ENCODE measurements at regions not wholly inside any gene's neighbourhood (a gene's known extent, or its start where the extent isn't known, plus 50 kb on each side); places are given as distances from the start of the nearest gene placed in this dataset.

- Histone ChIP-seq H3K79me2 (ENCODE audit: control insufficient read depth, insufficient read depth, low read length) (no peaks in the 10 kb centered on the region), H3K4me1 (ENCODE audit: control insufficient read depth, low read depth, low read length) (peaks cover 3% of the 10 kb centered on the region), H4K5ac (ENCODE audit: low read length) (no peak overlapping the region), H2BK5ac (ENCODE audit: low read length) (no peak overlapping the region), H3K23ac (ENCODE audit: low read length) (no peak overlapping the region), H3K36me3 (ENCODE audit: control insufficient read depth, insufficient read depth, low read length) (no peaks in the 10 kb centered on the region), H3K4ac (ENCODE audit: low read depth, low read length) (no peak overlapping the region), H3K4me3 (ENCODE audit: low read length) (no peak overlapping the region), H2BK15ac (replicated peaks; ENCODE audit: low read depth) (no peak overlapping the region), H2AK5ac (ENCODE audit: low read length) (no peak overlapping the region), H3K4me2 (ENCODE audit: low read length) (no peak overlapping the region), H3K27me3 (ENCODE audit: insufficient read depth, low read length, poor library complexity) (no peaks in the 10 kb centered on the region), H3K56ac (ENCODE audit: low read length) (no peak overlapping the region), H2BK120ac (ENCODE audit: low read depth, low read length) (no peak overlapping the region), H3K27ac (ENCODE audit: low read depth, low read length) (no peak overlapping the region), H3K9ac (ENCODE audit: low read length) (no peak overlapping the region), H3K79me1 (ENCODE audit: low read length) (no peaks in the 10 kb centered on the region), H4K8ac (ENCODE audit: low read depth, low read length) (no peak overlapping the region), H3K18ac (ENCODE audit: low read length) (peak overlapping the region; percentile 10)
- DNase-seq = no peak
Observed at GRCh38 chr6:139581485-139581865, 207.0 kb upstream of the CITED2 start.

- Histone ChIP-seq H3K9ac (ENCODE audit: low read length) (no peak overlapping the region), H3K79me2 (ENCODE audit: control insufficient read depth, insufficient read depth, low read length) (no peaks in the 10 kb centered on the region), H3K79me1 (ENCODE audit: low read length) (no peaks in the 10 kb centered on the region), H2BK120ac (ENCODE audit: low read depth, low read length) (no peak overlapping the region), H4K5ac (ENCODE audit: low read length) (no peak overlapping the region), H2BK15ac (replicated peaks; ENCODE audit: low read depth) (peak overlapping the region; percentile 64), H4K8ac (ENCODE audit: low read depth, low read length) (no peak overlapping the region), H3K4ac (ENCODE audit: low read depth, low read length) (no peak overlapping the region), H3K27me3 (ENCODE audit: insufficient read depth, low read length, poor library complexity) (no peaks in the 10 kb centered on the region), H3K18ac (ENCODE audit: low read length) (no peak overlapping the region), H3K36me3 (ENCODE audit: control insufficient read depth, insufficient read depth, low read length) (no peaks in the 10 kb centered on the region), H3K4me3 (ENCODE audit: low read length) (no peak overlapping the region), H2BK5ac (ENCODE audit: low read length) (no peak overlapping the region), H3K23ac (ENCODE audit: low read length) (no peak overlapping the region), H3K4me2 (ENCODE audit: low read length) (no peak overlapping the region), H2AK5ac (ENCODE audit: low read length) (no peak overlapping the region), H3K56ac (ENCODE audit: low read length) (no peak overlapping the region), H3K4me1 (ENCODE audit: control insufficient read depth, low read depth, low read length) (no peaks in the 10 kb centered on the region), H3K27ac (ENCODE audit: low read depth, low read length) (no peak overlapping the region)
- WGBS (ENCODE audit: extremely low coverage, insufficient coverage, low lambda C conversion rate) = no CpG with 5 or more reads among the region's 9 CpGs
- DNase-seq = no peak
Observed at GRCh38 chr6:139580592-139581484, 206.4 kb upstream of the CITED2 start.

GRCh38 chr6:139577763-139578604 is 203.5 kb upstream of the CITED2 start:
- Histone ChIP-seq H2BK15ac (replicated peaks; ENCODE audit: low read depth) (no peak overlapping the region), H3K4me3 (ENCODE audit: low read length) (no peak overlapping the region), H3K4me1 (ENCODE audit: control insufficient read depth, low read depth, low read length) (no peaks in the 10 kb centered on the region), H3K23ac (ENCODE audit: low read length) (no peak overlapping the region), H3K56ac (ENCODE audit: low read length) (no peak overlapping the region), H2BK120ac (ENCODE audit: low read depth, low read length) (peak overlapping the region; percentile 37), H4K8ac (ENCODE audit: low read depth, low read length) (no peak overlapping the region), H3K27me3 (ENCODE audit: insufficient read depth, low read length, poor library complexity) (no peaks in the 10 kb centered on the region), H3K36me3 (ENCODE audit: control insufficient read depth, insufficient read depth, low read length) (no peaks in the 10 kb centered on the region), H3K18ac (ENCODE audit: low read length) (no peak overlapping the region), H3K79me2 (ENCODE audit: control insufficient read depth, insufficient read depth, low read length) (no peaks in the 10 kb centered on the region), H3K79me1 (ENCODE audit: low read length) (no peaks in the 10 kb centered on the region), H3K27ac (ENCODE audit: low read depth, low read length) (no peak overlapping the region), H3K4ac (ENCODE audit: low read depth, low read length) (no peak overlapping the region), H2BK5ac (ENCODE audit: low read length) (no peak overlapping the region), H3K4me2 (ENCODE audit: low read length) (no peak overlapping the region), H3K9ac (ENCODE audit: low read length) (no peak overlapping the region), H4K5ac (ENCODE audit: low read length) (no peak overlapping the region), H2AK5ac (ENCODE audit: low read length) (no peak overlapping the region)
- no CpG with 5 or more reads among the region's 7 CpGs for WGBS (ENCODE audit: extremely low coverage, insufficient coverage, low lambda C conversion rate)
- DNase-seq = peak; percentile 57

- H3K4me2 ChIP-seq (ENCODE audit: low read length) = no peak overlapping the region
- no peak overlapping the region for H3K56ac ChIP-seq (ENCODE audit: low read length)
- no peaks in the 10 kb centered on the region for H3K27me3 ChIP-seq (ENCODE audit: insufficient read depth, low read length, poor library complexity)
- no peaks in the 10 kb centered on the region for H3K79me2 ChIP-seq (ENCODE audit: control insufficient read depth, insufficient read depth, low read length)
- no peak overlapping the region for H2AK5ac ChIP-seq (ENCODE audit: low read length)
- no peak overlapping the region for H3K18ac ChIP-seq (ENCODE audit: low read length)
- H4K8ac ChIP-seq (ENCODE audit: low read depth, low read length) = no peak overlapping the region
- H2BK5ac ChIP-seq (ENCODE audit: low read length) = no peak overlapping the region
- no peak overlapping the region for H2BK120ac ChIP-seq (ENCODE audit: low read depth, low read length)
- no peaks in the 10 kb centered on the region for H3K79me1 ChIP-seq (ENCODE audit: low read length)
- no peak overlapping the region for H3K23ac ChIP-seq (ENCODE audit: low read length)
- H3K4ac ChIP-seq (ENCODE audit: low read depth, low read length) = no peak overlapping the region
- no peak for DNase-seq
- H3K4me3 ChIP-seq (ENCODE audit: low read length) = no peak overlapping the region
- H3K4me1 ChIP-seq (ENCODE audit: control insufficient read depth, low read depth, low read length) = no peaks in the 10 kb centered on the region
- H4K5ac ChIP-seq (ENCODE audit: low read length) = no peak overlapping the region
- H2BK15ac ChIP-seq (replicated peaks; ENCODE audit: low read depth) = no peak overlapping the region
- H3K36me3 ChIP-seq (ENCODE audit: control insufficient read depth, insufficient read depth, low read length) = no peaks in the 10 kb centered on the region
- H3K27ac ChIP-seq (ENCODE audit: low read depth, low read length) = no peak overlapping the region
- WGBS (ENCODE audit: extremely low coverage, insufficient coverage, low lambda C conversion rate) = no CpG with 5 or more reads among the region's 5 CpGs
- H3K9ac ChIP-seq (ENCODE audit: low read length) = no peak overlapping the region
Observed at GRCh38 chr6:139577124-139577762, 202.8 kb upstream of the CITED2 start.

GRCh38 chr6:139572001-139572400 is 197.6 kb upstream of the CITED2 start:
- no peaks in the 10 kb centered on the region for H3K79me2 ChIP-seq (ENCODE audit: control insufficient read depth, insufficient read depth, low read length)
- no peak overlapping the region for H3K4me2 ChIP-seq (ENCODE audit: low read length)
- H3K4me1 ChIP-seq (ENCODE audit: control insufficient read depth, low read depth, low read length) = no peaks in the 10 kb centered on the region
- no peaks in the 10 kb centered on the region for H3K27me3 ChIP-seq (ENCODE audit: insufficient read depth, low read length, poor library complexity)
- no CpG with 5 or more reads among the region's 1 CpG for WGBS (ENCODE audit: extremely low coverage, insufficient coverage, low lambda C conversion rate)
- no peak overlapping the region for H3K27ac ChIP-seq (ENCODE audit: low read depth, low read length)
- H3K9ac ChIP-seq (ENCODE audit: low read length) = no peak overlapping the region
- no peak overlapping the region for H3K18ac ChIP-seq (ENCODE audit: low read length)
- no peak overlapping the region for H4K8ac ChIP-seq (ENCODE audit: low read depth, low read length)
- H2BK15ac ChIP-seq (replicated peaks; ENCODE audit: low read depth) = no peak overlapping the region
- H4K5ac ChIP-seq (ENCODE audit: low read length) = no peak overlapping the region
- no peaks in the 10 kb centered on the region for H3K79me1 ChIP-seq (ENCODE audit: low read length)
- H2BK5ac ChIP-seq (ENCODE audit: low read length) = no peak overlapping the region
- no peak for DNase-seq
- H3K56ac ChIP-seq (ENCODE audit: low read length) = no peak overlapping the region
- no peak overlapping the region for H3K4me3 ChIP-seq (ENCODE audit: low read length)
- H2BK120ac ChIP-seq (ENCODE audit: low read depth, low read length) = no peak overlapping the region
- H3K4ac ChIP-seq (ENCODE audit: low read depth, low read length) = no peak overlapping the region
- no peak overlapping the region for H3K23ac ChIP-seq (ENCODE audit: low read length)
- no peaks in the 10 kb centered on the region for H3K36me3 ChIP-seq (ENCODE audit: control insufficient read depth, insufficient read depth, low read length)
- H2AK5ac ChIP-seq (ENCODE audit: low read length) = no peak overlapping the region

Data from mesendoderm (in vitro differentiated cells).